T-helper 1 cell treated with Interleukin-12 subunit alpha and Interleukin-12 subunit beta and Interleukin-4 antibody, amounts not matched to agents 30 μg/mL and 1 μg/mL, for 36 hours (primary cell): ENCODE measurements at regions not wholly inside any gene's neighbourhood (a gene's known extent, or its start where the extent isn't known, plus 50 kb on each side); places are given as distances from the start of the nearest gene placed in this dataset.
"Not testable (repeated sequence)": the region's sequence is repeated elsewhere in the genome, so short reads cannot be mapped to it uniquely, and the experiment has no call there.

Experiments
- H3K27ac Mint-ChIP-seq: one replicate; pipeline ENCODE4 v1.8.0; 2021; ENCODE audit warnings: mild to moderate bottlenecking, mixed read lengths
- H3K27me3 Mint-ChIP-seq: one replicate; pipeline ENCODE4 v1.8.0; 2021; ENCODE audit warnings: low read depth, mixed read lengths
- H3K36me3 Mint-ChIP-seq: one replicate; pipeline ENCODE4 v1.8.0; 2021; ENCODE audit warnings: low read depth, mixed read lengths
- H3K4me1 Mint-ChIP-seq: one replicate; pipeline ENCODE4 v1.8.0; 2021; ENCODE audit warnings: low read depth, mixed read lengths
- H3K4me3 Mint-ChIP-seq: one replicate; pipeline ENCODE4 v1.8.0; 2021; ENCODE audit warnings: mild to moderate bottlenecking, moderate library complexity, mixed read lengths
- H3K9me3 Mint-ChIP-seq: one replicate; pipeline ENCODE4 v1.8.0; 2021; ENCODE audit warnings: mixed read lengths

DNA sequence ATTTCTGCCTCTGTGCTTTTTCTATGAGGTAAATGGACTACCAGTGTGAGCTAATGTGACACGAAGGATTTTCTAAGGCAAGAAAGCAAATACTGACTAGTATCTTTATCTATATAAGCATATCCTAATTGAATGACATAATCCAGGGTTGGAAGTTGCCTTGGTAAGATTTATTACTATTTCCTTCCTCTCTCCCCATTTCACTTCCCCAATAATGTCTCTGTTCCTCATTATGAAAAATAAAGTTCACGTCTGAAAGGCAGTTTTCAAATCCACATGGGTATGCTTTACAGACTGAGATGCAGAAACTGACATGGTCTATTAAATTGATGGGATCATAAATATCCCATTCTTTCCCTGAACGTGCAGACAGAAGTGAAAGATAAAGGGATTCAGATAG is 86.0 kb downstream of the DTWD1 start:
- no peaks in the 10 kb centered on the region for H3K36me3 Mint-ChIP-seq
- H3K27ac Mint-ChIP-seq, result no peak overlapping the region
- H3K27me3 Mint-ChIP-seq, result no peaks in the 10 kb centered on the region
- peaks cover 29% of the 10 kb centered on the region for H3K9me3 Mint-ChIP-seq
- no peaks in the 10 kb centered on the region for H3K4me1 Mint-ChIP-seq
- no peak overlapping the region for H3K4me3 Mint-ChIP-seq

DNA sequence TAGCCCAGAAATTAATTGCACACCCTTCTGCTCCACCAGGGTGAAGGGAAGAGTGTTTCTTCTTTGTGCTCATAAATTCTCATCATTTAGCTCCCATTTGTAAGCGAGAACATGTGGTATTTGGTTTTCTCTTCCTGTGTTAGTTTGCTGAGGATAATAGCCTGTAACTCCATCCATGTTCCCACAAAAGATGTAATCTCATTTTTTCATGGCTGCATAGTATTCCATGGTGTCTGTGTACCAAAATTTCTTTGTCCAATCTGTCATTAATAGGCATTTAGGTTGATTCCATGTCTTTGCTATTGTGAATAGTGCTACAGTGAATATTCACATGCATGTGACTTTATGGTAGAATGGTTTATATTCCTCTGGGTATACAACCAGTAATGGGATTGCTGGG is 86.8 kb downstream of the DTWD1 start:
- Mint-ChIP-seq H3K4me3 (no peak overlapping the region), H3K27me3 (no peaks in the 10 kb centered on the region), H3K9me3 (peaks cover 33% of the 10 kb centered on the region), H3K36me3 (no peaks in the 10 kb centered on the region), H3K4me1 (no peaks in the 10 kb centered on the region), H3K27ac (no peak overlapping the region)

DNA sequence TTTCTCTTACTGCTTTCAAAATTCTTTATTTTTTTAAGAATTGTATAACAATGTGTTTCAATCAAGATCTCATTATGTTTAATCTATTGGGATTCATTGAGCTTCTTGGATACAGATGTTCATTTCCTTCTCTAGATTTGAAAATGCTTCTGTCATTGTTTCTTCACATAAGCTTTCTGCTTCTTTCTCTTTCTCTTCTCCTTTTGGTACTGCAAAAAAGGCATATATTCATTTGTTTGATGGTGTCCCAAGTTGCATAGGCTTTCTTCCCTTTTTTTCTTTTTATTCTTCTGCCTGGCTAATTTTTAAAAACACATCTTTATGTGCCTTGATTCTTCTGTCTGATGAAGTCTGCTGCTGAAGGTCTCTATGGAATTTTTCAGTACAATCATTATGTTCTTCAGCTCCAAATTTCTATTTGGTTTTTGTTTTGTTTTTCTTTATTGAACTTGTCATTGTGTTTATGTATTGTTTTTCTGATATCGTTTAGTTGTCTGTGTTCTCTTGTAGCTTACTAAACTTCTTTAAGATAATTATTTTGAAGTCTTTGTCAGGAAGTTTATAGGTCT is 88.9 kb downstream of the DTWD1 start:
- Mint-ChIP-seq H3K36me3 (no peaks in the 10 kb centered on the region), H3K27me3 (no peaks in the 10 kb centered on the region), H3K4me1 (no peaks in the 10 kb centered on the region), H3K9me3 (peaks cover 33% of the 10 kb centered on the region), H3K27ac (no peak overlapping the region), H3K4me3 (no peak overlapping the region)

DNA sequence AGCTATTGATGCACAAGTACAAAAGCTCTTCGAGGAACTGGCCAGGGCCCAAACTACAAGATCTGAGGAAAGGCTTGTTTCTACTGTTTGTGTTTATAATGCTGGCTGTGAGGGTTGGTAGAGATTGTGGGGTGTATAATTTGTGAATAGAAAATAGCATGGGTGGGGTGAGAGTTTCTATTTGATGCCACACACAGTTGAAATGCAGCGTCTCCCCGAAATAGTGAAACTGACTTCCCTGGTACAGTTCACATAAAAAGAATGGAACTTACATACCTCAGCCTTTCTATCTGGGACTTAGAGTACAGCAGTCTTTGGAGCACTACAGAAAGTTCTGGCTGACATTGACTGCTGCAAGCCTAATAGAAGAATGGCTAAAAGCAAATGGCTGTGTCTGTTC is 91.3 kb downstream of the DTWD1 start:
- Mint-ChIP-seq H3K4me1 (peaks cover 5% of the 10 kb centered on the region), H3K36me3 (peaks cover 3% of the 10 kb centered on the region), H3K4me3 (no peak overlapping the region), H3K9me3 (peaks cover 39% of the 10 kb centered on the region), H3K27ac (no peak overlapping the region), H3K27me3 (no peaks in the 10 kb centered on the region)

DNA sequence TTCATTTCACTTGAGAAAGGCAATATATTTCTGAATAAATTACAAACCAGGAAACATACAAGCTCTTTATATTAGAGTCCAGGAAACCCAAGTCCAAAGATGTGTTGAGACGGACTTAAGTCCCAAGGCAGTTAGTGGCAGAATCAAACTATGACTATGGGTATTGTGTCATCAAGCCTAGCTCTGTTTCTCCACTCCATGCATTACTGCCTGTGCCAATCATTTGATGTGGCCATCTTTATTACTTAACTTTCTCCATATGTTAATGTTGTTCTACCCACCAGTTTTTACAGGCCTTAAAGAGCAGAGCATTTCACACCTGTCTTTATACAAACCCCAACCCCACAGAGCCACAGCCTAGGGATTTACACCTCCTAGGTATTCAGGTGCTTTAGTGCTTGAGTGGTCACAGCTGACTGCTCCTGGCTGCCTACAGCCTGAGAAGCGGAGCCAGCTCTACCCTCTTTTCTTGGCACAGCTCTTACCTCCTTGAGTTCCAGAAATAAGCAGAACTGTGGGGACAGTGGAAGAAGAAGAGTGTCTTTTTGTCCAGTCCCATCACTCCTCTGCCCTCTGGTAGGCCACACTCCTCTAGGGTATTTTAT is 92.1 kb downstream of the DTWD1 start:
- H3K4me1 Mint-ChIP-seq, result peaks cover 5% of the 10 kb centered on the region
- no peak overlapping the region for H3K27ac Mint-ChIP-seq
- H3K4me3 Mint-ChIP-seq, result no peak overlapping the region
- no peaks in the 10 kb centered on the region for H3K27me3 Mint-ChIP-seq
- peaks cover 3% of the 10 kb centered on the region for H3K36me3 Mint-ChIP-seq
- H3K9me3 Mint-ChIP-seq, result peaks cover 39% of the 10 kb centered on the region

DNA sequence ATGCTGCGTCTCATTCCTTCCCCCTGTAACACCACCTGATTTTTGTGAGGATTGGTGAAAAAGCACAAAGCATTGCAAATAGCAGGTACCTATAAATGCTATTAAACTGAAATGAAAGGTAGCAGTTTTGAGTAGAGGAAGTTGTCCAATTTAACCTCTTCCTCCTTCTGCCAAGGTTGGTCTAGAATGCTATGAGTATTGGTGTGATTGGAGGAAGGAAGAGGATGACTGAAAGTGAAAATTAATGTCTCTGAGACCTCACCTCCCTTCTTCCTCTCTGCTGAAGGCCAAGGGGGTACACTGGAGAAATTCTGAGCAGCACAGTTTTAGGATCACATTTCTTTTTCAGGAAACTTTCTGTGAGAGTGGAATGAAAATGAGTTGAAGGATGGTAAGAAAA is 94.4 kb downstream of the DTWD1 start:
- Mint-ChIP-seq H3K9me3 (peaks cover 18% of the 10 kb centered on the region), H3K36me3 (peaks cover 3% of the 10 kb centered on the region), H3K4me3 (no peak overlapping the region), H3K27me3 (no peaks in the 10 kb centered on the region), H3K27ac (no peak overlapping the region), H3K4me1 (peaks cover 5% of the 10 kb centered on the region)

DNA sequence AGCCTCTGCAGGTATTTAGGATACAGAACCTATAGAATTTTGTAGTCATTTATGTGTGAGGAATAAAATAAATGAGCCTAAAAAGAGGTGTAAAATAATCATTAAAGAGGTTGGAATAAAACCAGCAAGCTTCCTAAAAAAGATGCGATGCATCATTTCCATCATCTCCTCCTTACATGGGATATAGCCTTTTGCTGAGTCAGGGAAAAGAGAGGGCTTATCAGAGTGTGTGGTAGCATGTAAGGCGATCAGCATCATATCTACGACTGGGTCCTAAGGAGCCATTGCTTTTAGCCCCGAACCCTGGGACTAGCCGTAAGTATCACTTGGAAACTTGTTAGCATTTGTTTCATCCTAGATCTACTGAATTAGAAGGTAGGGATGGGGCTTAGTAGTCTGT is 94.9 kb downstream of the DTWD1 start:
- Mint-ChIP-seq H3K4me1 (peaks cover 5% of the 10 kb centered on the region), H3K27ac (no peak overlapping the region), H3K4me3 (no peak overlapping the region), H3K36me3 (peaks cover 3% of the 10 kb centered on the region), H3K9me3 (peaks cover 17% of the 10 kb centered on the region), H3K27me3 (no peaks in the 10 kb centered on the region)

DNA sequence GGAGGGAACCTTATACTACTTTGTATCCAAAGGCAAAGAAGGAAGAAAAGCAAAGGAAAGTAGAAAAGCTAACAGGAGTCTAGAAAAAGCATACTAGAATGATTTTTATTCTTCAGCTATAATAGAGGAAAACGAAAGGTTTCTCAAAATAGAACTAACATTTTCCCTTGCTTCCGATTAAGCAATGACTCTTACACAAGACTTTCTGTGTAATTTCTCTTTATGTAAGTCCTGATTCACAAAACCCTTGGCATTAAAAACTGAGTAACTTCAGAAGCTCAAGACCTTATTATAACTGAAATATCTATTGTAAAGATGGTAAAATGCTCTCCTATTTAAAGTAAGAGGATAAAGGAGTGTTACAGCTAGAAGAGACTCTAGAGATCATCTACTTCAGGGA is 97.4 kb downstream of the DTWD1 start:
- Mint-ChIP-seq H3K4me3 (no peak overlapping the region), H3K9me3 (peaks cover 6% of the 10 kb centered on the region), H3K36me3 (peaks cover 3% of the 10 kb centered on the region), H3K27me3 (peaks cover 6% of the 10 kb centered on the region), H3K27ac (no peak overlapping the region), H3K4me1 (peaks cover 5% of the 10 kb centered on the region)

DNA sequence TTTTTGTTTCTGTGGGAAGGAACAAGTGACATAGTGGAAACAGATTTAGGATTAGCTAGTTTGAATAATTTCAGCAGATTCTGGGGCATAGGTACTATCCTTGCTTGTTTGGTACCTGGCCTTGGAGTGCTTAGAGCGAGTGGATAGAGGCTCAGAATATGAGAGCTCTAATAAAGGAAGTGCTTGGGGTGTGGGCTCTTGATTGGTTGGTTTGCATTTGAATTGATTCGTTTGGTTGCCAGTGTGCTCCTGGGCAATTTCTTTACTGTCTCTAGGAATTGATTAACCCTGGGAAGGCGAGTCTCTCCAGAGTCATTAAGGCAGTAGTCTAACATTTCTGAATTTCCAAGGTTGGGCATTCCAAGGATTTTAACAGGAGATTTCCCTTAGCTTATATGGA is 98.0 kb downstream of the DTWD1 start:
- Mint-ChIP-seq H3K27ac (no peak overlapping the region), H3K27me3 (peaks cover 6% of the 10 kb centered on the region), H3K4me3 (no peak overlapping the region), H3K36me3 (peaks cover 3% of the 10 kb centered on the region), H3K9me3 (peaks cover 6% of the 10 kb centered on the region), H3K4me1 (peaks cover 5% of the 10 kb centered on the region)

DNA sequence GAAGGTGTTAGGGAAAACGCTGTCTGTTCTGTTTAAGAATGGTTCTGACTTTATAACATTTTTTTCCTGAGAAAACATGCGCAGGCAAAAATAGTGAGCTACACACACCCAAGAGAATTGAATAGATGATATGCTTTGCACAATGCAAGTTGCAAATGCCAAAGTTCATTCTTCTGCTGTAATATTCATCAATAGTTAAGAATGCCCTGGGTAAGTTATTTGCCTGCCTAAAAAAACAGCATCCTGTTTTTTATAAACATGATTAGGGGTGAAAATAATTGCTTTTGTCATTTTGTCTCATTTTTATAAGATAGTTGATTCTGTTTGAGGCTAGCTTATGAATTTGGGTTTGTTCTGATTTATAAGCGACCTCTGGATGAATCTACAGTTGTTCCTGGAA is 99.4 kb downstream of the DTWD1 start:
- Mint-ChIP-seq H3K36me3 (peaks cover 2% of the 10 kb centered on the region), H3K4me1 (peaks cover 2% of the 10 kb centered on the region), H3K4me3 (no peak overlapping the region), H3K9me3 (peaks cover 3% of the 10 kb centered on the region), H3K27me3 (peaks cover 6% of the 10 kb centered on the region), H3K27ac (no peak overlapping the region)

DNA sequence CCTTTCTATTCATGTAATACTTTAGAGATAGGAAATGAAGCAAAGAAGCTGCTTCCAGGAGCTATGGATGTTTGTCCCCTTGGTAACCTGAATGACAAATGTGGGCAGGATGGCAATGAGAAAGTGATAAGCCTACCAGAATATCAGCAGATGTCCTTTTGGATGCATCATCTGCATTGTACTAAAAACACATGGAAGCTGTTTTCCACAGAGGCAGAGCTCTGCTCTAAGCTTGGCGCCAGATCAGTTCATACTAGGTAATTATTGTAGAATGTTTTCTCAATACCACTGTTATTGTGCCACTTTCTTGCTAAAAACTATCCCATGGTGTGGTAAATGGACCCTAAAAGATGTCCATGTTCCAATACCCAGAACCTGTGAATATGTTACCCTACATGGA is 100.2 kb downstream of the DTWD1 start:
- Mint-ChIP-seq H3K9me3 (peaks cover 5% of the 10 kb centered on the region), H3K27ac (no peak overlapping the region), H3K4me3 (no peak overlapping the region), H3K36me3 (no peaks in the 10 kb centered on the region), H3K27me3 (peaks cover 6% of the 10 kb centered on the region), H3K4me1 (no peaks in the 10 kb centered on the region)

DNA sequence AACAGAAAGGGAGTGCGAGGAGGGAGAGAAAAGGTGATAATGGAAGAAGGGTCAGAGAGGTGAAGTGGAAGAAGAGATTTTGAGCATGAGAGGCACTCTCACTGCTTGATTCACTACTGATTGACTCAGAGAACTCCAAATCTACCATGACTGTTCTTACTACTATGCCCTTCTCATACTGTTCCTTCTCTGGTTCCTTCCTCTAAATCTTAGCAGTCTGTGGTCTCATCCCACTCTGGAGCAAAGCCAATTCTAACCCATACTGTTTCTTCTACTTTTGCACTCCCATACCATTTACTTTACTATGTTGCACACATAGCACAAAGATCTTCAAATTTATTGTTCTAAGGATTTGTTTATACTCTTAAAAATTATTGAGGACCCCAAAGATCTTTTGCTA is 100.8 kb downstream of the DTWD1 start:
- no peaks in the 10 kb centered on the region for H3K36me3 Mint-ChIP-seq
- H3K4me1 Mint-ChIP-seq, result no peaks in the 10 kb centered on the region
- H3K27me3 Mint-ChIP-seq, result peaks cover 6% of the 10 kb centered on the region

DNA sequence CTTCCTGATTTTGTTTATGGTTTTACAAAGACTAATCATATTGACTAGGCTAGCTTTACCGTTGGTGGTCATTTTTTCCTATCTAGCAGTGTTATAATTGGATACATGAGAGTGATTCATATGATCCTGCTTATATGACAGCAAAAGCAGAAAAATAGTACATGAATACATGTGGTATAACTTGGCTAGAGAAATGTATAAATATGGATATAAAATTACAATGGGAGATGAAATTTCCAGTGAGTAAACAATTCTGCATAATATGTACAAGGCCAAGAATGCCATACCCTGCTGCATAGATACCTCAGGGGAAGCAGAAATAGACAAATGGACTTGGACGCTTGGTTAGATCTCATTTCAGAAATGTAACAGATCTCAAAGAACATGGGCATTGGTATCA is 103.1 kb downstream of the DTWD1 start:
- no peaks in the 10 kb centered on the region for H3K36me3 Mint-ChIP-seq
- no peak overlapping the region for H3K27ac Mint-ChIP-seq
- H3K4me1 Mint-ChIP-seq, result no peaks in the 10 kb centered on the region
- no peak overlapping the region for H3K4me3 Mint-ChIP-seq
- peaks cover 6% of the 10 kb centered on the region for H3K27me3 Mint-ChIP-seq
- peaks cover 8% of the 10 kb centered on the region for H3K9me3 Mint-ChIP-seq

More for the DNA sequence above, 100.8 kb downstream of the DTWD1 start:
- Mint-ChIP-seq H3K27ac (no peak overlapping the region), H3K4me3 (no peak overlapping the region), H3K9me3 (peaks cover 8% of the 10 kb centered on the region)

DNA sequence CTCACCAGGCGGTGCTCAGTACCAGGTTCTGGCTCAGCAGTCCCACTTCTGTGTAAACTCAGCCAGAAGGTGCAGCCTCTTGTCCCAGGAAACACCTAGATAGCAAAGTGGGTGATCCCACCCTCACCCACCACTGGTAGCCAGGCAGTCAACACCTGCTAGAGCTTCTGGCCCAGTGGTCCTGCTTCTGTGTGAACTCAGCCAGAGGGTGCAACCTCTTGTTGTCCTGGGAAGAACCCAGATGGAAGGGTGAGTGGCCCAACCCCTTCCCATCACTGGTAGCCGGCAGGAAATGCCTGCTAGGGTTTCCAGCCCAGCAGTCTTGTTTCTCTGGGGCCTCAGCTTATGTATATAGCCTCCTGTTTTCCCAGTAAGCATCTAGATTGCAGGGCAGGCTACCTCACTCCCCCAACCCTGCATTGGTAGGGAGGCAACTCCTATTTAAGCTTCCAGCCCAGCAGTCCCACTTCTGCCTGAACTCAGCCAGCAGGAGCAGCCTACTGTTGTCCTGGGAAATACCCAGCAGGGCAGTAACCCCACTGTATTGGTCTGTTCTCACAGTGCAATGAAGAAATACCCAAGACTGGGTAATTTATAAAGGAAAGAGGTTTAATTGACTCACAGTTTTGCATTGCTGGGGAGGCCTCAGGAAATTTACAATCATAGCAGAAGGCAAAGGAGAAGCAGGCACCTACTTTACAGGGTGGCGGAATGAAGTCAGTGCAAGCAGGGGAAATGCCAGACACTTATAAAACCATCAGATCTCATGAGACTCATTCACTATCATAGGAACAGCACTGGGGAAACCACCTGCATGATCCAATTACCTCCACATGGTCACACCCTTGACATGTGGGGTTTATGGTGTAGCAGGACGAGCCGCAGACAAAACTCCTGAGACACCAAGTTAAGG is 110.6 kb downstream of the DTWD1 start:
- no peaks in the 10 kb centered on the region for H3K4me1 Mint-ChIP-seq
- H3K9me3 Mint-ChIP-seq, result peaks cover under 1% of the 10 kb centered on the region
- no peak overlapping the region for H3K4me3 Mint-ChIP-seq
- no peak overlapping the region for H3K27ac Mint-ChIP-seq
- H3K36me3 Mint-ChIP-seq, result no peaks in the 10 kb centered on the region
- H3K27me3 Mint-ChIP-seq, result peaks cover 8% of the 10 kb centered on the region

DNA sequence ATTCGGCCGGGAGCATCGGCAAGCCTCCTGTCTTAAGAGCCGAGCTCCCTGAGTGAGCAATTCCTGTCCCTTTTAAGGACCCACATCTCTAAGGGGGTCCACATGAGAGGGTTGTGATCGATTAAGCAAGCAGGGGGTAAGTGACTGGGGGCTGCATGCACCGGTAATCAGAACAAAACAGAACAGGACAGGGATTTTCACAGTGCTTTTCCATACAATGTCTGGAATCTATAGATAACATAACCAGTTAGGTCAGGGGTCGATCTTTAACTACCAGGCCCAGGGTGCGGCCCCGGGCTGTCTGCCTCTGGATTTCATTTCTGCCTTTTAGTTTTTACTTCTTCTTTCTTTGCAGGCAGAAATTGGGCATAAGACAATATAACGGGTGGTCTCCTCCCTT is 111.3 kb downstream of the DTWD1 start:
- H3K27ac Mint-ChIP-seq, H3K36me3 Mint-ChIP-seq, H3K4me1 Mint-ChIP-seq, H3K4me3 Mint-ChIP-seq, H3K9me3 Mint-ChIP-seq, H3K27me3 Mint-ChIP-seq: not testable (repeated sequence)
